ENCODE measurements at regions not wholly inside any gene's neighbourhood (a gene's known extent, or its start where the extent isn't known, plus 50 kb on each side); places are given as distances from the start of the nearest gene placed in this dataset.

GRCh38 chr4:10200869-10201268 lies 84.3 kb upstream of the WDR1 start:
- DNase-seq (ENCODE audit: low read depth, low spot score) = no peak
- H3K4me3 ChIP-seq (ENCODE audit: low read depth, low read length) = no peak overlapping the region
- in situ Hi-C loops (cut with HindIII; ENCODE audit: low sequenced_read_pairs) = no loop called here
- TF ChIP-seq CTCF (IDR thresholded peaks at IDR 0.05; ENCODE audit: low read depth, low read length) = no peak

- no peak for DNase-seq (ENCODE audit: low read depth, low spot score)
- no peak overlapping the region for H3K4me3 ChIP-seq (ENCODE audit: low read depth, low read length)
- no peak for TF ChIP-seq CTCF (IDR thresholded peaks at IDR 0.05; ENCODE audit: low read depth, low read length)
- in situ Hi-C loops (cut with HindIII; ENCODE audit: low sequenced_read_pairs) = no loop called here
Measured at GRCh38 chr4:10198365-10198764, 81.8 kb upstream of the WDR1 start.

- H3K4me3 ChIP-seq (ENCODE audit: low read depth, low read length) = no peak overlapping the region
- in situ Hi-C loops (cut with HindIII; ENCODE audit: low sequenced_read_pairs) = no loop called here
- DNase-seq (ENCODE audit: low read depth, low spot score) = no peak
- no peak for TF ChIP-seq CTCF (IDR thresholded peaks at IDR 0.05; ENCODE audit: low read depth, low read length)
Measured at GRCh38 chr4:10197952-10198351, 81.4 kb upstream of the WDR1 start.

- TF ChIP-seq CTCF (IDR thresholded peaks at IDR 0.05; ENCODE audit: low read depth, low read length) = no peak
- in situ Hi-C loops (cut with HindIII; ENCODE audit: low sequenced_read_pairs) = no loop called here
- no peak for DNase-seq (ENCODE audit: low read depth, low spot score)
- no peak overlapping the region for H3K4me3 ChIP-seq (ENCODE audit: low read depth, low read length)
Measured at GRCh38 chr4:10196191-10196590, 79.6 kb upstream of the WDR1 start.

- in situ Hi-C loops (cut with HindIII; ENCODE audit: low sequenced_read_pairs) = no loop called here
- TF ChIP-seq CTCF (IDR thresholded peaks at IDR 0.05; ENCODE audit: low read depth, low read length) = no peak
- DNase-seq (ENCODE audit: low read depth, low spot score) = no peak
- H3K4me3 ChIP-seq (ENCODE audit: low read depth, low read length) = no peak overlapping the region
Measured at GRCh38 chr4:10192331-10192730, 75.7 kb upstream of the WDR1 start.

GRCh38 chr4:10188400-10189004 lies 71.9 kb upstream of the WDR1 start:
- TF ChIP-seq CTCF (IDR thresholded peaks at IDR 0.05; ENCODE audit: low read depth, low read length) = no peak
- in situ Hi-C loops (cut with HindIII; ENCODE audit: low sequenced_read_pairs) = no loop called here
- DNase-seq (ENCODE audit: low read depth, low spot score) = no peak
- H3K4me3 ChIP-seq (ENCODE audit: low read depth, low read length) = no peak overlapping the region

All from astrocyte of the spinal cord (primary cell).